ENCODE measurements at regions not wholly inside any gene's neighbourhood (a gene's known extent, or its start where the extent isn't known, plus 50 kb on each side); places are given as distances from the start of the nearest gene placed in this dataset.

DNA sequence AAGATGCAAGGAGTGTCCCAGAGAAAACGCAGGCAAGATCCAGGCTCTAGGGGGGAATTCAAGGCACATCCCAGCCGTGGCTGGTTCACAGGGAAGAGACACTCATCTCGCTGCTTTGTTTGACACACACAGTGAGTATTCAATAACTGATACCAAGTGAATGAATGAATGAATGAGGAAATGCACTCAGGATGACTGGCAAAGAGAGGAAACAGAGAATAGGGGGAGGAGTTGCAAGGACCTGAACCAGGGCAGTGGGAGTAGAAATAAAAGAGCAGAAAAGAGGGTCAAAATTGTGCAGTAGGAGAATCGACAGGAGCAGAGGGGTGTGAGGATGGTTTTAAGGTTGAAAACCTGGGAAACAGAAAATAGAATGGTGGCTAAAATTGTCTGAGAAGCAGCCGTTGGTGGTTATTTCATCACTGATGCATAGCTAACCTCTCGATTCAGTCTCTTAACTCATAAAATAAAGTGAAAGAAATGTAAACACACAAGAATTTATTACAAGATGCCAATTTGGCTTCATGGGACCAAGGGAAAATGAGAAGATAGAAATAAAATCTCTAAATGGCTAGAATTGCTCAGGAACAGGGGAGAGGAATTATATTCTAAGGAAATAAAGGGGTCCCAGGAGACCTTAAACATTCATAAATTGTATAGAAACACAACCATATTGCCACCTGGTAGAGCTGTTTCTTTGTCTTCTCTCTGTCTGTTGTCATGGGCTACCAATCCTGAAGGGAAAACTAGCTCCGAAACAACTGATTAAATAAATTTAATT, 63.9 kb upstream of the PHLPP1 start:
- TF ChIP-seq, protein P1, sequence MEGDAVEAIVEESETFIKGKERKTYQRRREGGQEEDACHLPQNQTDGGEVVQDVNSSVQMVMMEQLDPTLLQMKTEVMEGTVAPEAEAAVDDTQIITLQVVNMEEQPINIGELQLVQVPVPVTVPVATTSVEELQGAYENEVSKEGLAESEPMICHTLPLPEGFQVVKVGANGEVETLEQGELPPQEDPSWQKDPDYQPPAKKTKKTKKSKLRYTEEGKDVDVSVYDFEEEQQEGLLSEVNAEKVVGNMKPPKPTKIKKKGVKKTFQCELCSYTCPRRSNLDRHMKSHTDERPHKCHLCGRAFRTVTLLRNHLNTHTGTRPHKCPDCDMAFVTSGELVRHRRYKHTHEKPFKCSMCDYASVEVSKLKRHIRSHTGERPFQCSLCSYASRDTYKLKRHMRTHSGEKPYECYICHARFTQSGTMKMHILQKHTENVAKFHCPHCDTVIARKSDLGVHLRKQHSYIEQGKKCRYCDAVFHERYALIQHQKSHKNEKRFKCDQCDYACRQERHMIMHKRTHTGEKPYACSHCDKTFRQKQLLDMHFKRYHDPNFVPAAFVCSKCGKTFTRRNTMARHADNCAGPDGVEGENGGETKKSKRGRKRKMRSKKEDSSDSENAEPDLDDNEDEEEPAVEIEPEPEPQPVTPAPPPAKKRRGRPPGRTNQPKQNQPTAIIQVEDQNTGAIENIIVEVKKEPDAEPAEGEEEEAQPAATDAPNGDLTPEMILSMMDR (IDR thresholded peaks at IDR 0.05): no peak
- no peak for TF ChIP-seq ZFX (IDR thresholded peaks at IDR 0.05; ENCODE audit: borderline replicate concordance)

Data from 22Rv1 (cell line).